Stimulated activated CD4-positive, alpha-beta T cell treated with anti-CD3 and anti-CD28 coated beads, Interleukin-12 subunit alpha, Interleukin-12 subunit beta, amount 100 ng/mL, for 48 hours (primary cell): ENCODE measurements at regions not wholly inside any gene's neighbourhood (a gene's known extent, or its start where the extent isn't known, plus 50 kb on each side); places are given as distances from the start of the nearest gene placed in this dataset.

Experiments
- DNase-seq, 3 donors: peaks; one replicate each; pipeline ENCODE4 v3.0.0-alpha.2; 2020; ENCODE audit warnings: low read depth in 2 of 3, low spot score in 1 of 3

DNA sequence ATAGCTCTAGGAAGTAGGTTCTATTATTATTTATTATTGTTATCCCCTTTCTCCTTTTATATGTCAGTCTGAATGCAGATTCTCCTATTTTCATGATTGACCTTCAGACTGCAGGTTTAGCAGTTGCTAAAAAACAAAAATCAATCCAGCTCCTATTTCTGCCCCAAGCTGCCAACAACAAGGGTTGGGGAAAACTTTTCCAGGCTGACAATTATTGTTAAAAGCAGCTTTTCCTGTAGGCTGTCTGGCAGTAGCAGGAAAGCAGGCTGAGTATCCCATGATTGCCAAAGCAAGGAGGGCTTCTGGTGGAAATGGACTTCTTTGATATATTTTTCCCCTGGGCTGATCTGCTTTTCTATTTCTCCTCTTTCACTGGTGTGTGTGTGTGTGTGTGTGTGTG, 78.0 kb upstream of the CTLA4 start:
- no peak for DNase-seq

DNA sequence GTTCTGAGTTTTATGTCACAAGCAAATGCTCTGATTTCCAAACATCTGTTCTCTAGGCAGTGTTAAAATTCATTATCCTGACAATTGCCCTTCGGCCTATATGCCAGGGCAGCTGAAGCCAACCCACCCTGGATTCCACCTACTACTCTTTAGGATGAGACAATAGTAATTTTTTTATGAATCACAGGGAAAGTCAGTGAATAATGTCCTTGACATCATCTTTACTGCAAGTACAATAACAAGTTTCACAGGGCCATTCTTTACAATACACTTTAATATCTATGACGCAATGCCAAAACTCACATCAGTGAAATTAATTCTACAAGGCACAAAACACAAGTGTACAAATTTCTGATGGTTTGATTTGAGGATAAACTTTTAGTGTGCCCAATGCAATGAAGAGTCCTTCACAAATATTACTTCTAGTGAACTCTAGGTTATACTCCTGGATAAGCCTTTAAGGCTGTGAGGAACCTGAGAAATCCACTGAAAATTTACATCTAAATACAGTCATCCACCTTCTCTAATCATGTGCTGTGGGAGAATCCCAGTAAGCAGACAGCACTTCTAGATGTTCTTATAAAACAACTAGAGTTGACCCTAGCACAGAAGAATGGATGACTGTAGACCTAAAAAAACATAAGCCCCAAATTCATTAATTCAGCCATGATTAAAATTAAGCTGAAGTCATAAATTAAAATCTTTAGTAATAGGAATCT, 77.3 kb upstream of the CTLA4 start:
- no peak for DNase-seq

DNA sequence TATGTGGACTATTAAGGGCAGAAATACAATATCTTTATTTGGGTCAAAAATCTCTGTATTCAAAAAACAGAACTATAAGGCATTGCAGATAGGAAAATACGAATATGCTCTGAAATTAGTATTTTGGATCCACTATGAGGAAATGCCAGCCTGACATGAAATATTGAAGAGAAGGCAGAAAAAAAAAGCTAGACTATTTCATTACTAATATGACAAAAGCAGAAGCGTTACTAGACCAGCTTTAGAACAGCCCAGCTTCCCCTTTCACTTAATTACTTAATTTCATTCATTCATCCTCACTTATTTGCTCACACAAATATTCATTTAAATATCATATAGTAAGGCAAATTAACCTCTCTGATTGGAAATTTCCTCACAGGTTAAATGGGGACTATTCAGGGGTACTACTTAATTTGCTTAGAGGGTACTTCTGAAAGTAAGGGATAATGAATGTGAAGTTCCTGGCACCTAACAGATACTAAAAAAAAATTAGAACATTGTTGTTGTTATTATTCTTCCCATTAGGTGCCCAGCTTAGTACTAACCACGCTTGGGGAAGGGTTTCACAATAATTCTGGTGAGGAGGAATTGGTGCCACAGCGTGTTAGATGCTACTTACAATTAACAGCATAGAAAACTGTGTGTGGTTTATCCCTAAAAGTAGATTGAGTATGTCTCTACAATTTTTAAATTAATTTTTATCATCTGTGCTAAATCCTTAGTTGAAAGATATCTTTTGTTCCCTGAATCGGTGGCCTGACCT, 71.1 kb upstream of the CTLA4 start:
- DNase-seq = no peak

DNA sequence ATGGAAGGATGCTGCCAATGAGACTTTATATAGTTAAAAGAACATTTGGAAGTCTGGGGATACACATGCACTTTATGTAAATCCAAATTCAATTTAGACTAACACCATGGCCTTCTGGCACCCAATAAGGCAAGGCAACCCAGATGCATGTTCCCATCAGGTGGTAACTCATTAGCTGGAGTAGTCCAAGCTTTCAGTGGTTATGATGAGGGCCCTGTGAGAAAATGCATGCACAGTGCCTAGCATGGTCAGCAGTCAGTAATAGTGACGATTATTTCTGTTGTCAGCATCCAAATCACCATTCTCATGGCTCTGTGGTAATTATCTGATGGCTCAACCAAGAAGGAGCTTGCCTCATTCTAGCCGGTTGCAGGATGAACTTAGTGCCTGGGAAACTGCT, 70.3 kb upstream of the CTLA4 start:
- DNase-seq = no peak

DNA sequence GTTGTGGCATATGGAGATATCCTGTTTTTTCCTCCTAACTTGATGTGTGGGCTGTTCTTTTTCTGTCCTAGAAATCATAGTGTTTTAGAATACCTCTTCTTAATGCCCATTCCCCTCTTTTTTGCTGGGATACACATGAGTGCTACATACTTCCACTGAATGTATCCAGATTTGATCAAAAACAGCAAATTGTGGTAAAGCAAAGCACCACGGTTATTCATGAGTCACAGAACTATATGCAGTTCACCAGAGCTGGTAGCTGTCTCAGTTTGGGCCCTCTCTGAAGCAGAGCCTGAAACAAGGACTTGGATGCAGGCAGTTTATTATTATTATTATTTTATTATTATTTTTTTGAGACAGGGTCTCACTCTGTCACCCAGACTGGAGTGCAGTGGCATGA, 69.9 kb upstream of the CTLA4 start:
- no peak for DNase-seq

DNA sequence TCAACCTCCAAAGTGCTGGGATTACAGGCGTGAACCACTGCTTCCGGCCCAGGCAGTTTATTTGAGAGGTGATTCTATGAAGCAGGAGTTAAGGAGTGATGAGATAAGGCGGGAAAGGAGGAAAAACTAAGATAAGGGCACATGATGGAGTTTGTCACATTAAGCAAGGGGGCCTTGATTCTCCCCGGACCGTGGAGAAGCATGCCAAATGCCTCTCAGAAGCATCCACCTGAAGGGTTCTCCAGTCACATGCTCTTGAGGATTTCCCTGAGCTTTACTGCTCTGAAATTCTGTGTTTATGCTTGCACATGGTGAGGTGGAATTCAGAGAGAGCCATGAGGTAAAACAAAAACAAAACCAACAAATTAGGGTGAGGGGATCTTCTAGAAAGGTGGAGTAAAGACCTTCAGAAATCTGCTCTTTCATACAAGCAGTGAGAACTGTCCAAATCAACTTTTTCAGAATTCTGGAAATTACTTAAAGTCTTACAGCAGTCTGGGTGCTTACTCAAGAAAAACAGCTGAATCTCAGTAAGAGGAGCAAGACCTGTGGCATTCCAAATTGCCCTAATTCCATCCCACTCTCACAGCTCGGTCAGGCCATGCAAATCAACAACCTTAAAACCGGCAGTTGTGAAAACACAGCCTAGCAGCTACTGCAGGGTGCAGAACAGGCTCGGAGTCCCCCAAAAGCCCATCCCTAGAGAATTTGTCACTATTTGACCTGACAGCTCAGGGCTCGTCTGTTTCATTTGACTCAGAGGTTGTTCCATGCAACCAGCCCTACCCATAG, 69.1 kb upstream of the CTLA4 start:
- DNase-seq = no peak

DNA sequence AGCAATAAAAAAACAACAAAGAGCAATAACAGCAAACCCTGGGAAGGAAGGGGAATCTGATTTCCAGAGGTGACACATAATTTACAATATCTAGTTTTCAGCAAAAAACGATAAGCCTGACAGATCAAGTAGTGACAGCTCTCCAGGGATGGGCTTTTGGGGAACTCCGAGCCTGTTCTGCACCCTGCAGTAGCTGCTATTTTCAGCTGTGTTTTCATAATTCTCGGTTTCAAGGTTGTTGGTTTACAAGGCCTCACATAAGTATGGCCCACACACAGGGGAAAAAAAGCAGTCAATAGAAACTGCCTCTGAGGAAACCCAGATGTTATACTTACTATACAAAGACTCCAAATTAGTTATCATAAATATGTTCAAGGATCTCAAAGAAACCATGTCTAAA, 67.7 kb upstream of the CTLA4 start:
- no peak for DNase-seq

DNA sequence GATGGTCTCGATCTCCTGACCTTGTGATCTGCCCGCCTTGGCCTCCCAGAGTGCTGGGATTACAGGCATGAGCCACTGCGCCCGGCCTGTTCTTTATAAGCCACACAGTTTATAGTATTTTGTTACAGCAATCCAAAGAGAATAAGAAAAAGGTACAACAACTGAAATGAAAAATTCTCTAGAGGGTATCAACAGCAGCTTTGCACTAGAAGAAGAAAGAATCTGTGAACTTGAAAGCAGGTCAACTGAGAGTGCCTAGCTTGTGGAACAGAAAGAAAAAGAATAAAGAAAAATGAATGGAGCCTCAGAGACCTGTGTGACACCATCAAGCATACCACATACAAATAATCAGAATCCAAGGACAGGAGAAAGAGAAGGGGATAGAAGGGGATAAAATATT, 66.8 kb upstream of the CTLA4 start:
- no peak for DNase-seq

DNA sequence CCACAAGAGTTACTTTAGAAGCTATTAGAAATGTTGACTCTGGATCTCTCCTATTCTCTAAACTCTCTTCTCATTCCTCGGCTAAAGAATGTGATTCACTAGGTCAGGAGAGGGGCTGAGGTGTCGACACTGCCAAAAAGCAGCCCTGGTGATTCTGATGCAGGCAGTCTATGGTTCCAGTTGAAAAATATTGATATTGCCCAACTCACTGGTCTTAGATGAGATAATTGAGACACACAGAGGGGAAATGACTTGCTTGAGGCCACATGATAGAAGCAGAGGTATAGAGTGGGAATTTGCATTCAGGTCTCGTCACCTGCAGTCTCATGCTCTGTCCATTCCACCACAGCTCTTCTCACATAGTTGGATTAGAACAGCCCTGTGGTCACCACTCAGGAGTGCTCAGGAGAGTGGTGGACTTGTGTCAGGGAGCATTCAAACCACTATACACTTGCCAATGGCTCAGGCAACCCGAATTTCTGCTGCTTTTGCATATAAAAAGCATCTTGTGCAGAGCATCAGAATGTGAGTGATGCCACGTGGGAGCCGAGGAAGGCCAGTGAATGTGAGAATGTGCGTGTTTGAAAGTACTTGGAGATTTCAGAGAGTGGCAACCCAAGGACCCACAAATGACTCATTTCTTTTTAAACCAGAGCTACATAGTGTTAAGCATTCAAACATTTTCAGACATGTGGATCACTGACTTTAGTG, 65.1 kb upstream of the CTLA4 start:
- DNase-seq = peak in 2 of 3 donors; percentile 48 to 60

DNA sequence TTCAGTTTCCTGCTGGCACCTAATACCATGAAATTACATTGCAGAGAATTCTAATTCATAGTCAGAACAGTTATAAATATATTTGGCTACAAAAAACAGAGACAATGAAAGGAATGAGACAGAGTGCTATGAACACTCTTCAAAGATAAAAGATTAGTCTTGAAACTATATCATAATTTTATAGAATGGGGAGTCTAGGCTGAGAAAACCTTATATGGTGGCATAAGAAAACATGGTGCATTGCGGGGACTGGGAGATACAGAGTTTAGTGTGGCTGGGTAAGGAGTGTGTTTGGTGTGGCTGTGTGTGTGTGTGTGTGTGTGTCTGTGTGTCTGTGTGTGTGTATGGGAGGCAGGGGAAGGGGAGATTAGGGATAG, 64.5 kb upstream of the CTLA4 start:
- DNase-seq = no peak

DNA sequence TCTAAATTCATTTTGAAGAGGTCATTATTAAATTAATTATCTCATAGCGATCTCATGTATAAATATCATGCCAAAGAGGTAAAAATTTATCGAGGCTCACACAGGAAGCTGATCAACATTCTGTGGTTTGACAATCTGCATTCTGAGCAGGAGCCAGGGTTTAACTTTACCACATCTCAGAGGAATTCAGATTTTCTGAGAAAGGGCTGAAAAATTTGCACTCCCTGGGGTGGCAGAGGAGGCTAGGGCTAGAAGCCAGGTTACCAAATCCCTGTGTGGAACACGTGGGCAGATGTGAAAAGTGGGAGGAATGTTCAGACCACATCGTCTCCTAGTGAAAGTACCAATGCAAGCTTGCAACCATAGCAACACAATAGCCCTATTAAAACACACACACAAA, 63.5 kb upstream of the CTLA4 start:
- peak; percentile 52 to 62 (median 62) for DNase-seq

DNA sequence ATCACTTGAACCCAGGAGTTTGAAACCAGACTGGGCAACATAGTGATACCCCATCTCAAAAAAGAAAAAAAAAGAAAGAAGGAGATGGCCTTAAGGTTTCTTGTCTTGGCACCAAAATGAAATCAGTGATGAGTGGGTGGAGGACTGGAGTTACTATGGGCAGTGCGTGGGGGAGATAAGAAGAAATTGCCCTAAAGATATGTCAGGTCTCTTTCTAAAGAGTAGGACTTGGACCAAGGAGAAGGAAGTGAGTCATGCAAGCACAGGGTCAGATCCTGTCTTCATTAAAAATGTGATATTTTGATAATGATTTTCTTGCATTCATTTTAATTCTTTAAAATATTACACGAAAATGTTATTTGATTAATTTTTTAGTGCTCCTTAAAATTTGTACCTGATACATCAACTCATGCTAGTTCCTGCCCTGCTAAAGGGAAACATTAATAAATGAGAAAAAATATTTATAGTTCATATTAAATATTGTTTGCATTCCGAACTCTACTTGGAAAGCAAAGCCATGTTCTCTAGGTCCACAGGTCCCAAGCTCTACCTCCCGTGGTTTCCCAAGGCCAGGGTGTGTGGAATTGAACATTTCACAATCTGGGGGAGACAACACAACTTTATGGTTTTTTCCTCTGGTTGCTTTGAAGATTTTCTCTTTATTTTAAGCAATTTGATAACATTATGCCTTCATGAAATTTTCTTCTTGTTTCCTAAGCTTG, 62.6 kb upstream of the CTLA4 start:
- DNase-seq = no peak

DNA sequence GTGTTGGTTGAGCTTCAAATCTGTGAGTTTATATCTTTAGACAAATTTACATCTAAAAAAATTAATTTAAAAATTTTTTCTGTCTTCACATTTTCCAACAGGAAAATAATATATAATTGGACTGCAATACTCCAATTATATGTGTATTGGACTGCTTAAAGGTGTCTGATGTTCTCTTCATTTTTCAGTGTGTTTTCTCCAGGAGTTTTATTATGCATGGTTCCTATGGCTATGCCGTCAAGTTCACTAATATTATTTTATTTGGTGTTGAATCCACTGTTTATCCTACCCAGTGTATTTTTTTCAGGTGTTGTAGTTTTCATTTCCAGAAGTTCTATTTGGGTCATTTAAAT, 62.1 kb upstream of the CTLA4 start:
- DNase-seq = no peak

DNA sequence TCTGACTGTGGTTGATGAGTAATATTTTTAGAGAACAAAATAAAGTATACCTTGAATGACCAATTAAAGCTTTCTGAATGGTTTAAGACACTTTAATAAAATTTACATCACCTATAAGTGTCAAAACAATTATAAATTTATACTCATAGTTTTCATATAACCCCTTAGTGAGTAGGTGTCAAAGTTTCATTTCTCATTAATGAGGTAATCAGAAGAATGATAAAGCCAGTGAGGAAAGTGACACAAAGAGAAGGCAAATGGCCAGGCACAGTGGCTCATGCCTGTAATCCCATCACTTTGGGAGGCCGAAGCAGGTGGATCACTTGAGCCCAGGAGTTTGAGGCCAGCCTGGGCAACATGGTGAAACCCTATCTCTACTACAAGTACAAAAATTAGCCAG, 60.8 kb upstream of the CTLA4 start:
- no peak for DNase-seq

DNA sequence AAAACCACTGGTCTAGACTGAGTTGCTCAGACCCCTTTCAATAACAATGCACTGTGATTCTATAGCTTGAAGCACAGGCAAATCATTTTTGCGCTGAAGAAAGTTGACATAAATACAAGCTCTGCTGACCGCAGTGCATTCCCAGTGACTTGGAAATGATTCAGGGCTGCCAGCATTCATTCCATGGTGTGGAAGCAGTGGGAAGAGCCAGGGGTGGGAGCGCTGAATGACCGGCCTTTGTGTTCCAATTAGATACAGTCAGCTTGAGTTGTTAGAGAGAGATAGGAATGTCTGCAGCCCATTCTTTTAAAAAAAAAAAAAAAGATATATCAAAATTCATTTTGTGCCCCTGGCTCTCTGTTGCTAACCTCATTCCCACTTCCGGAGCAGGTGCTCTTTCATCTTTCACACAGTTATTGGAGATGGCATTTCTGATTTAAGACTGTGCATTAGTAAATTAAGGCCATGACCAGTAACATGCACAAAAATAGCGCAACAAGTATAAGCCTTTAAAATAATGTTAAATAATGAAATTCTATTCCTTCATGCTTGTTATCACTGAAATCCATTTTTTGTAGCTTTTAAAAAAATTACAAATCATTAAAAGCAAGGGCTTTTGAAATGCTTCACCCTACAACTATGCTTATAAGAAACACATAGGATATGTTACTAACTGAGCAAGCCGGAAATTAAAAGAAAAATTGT, 59.4 kb upstream of the CTLA4 start:
- no peak for DNase-seq

DNA sequence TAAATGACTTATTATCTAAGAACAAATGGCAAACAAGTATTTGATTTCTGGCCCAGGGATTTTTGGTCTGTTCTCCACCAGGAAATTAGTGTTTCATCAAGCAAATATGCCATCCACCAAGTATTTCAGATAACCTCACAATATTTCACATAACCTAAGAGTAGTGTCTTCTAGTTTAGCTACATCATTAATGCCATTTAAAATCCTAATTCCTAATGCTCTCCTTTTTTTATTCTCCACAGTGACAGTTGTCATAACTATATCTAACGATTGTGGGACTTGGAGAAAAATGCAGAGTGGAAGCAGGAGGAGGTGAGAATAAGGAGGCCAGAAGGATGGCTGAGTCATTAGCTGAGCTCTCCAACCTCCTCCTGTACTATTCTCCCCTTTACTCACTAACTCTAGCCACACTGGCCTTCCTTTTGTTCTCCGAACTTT, 58.5 kb upstream of the CTLA4 start:
- no peak for DNase-seq

DNA sequence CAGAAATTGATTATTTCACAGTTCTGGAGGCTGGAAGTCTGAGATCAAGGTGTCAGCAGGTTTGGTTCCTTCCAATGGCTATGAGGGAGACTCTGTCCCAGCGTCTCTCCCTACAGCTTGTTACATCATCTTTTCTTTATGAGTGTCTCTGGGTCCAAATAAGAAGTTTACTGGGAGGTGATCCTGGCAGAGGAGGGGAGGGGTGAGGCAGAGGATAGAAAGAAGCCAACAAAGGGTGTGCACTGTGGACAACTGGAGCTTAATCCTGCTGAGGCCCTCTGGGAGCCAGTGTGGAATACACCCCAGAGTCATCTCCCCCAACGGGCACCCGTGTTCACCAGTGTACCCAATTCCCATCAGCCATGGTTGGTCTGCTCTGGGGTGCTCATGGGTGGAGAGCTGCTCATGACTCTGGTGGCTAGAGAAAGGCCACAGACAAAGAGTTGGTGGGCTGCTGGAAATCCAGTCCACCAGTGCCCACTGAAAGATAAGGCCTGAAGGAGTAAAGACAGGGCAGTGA, 57.5 kb upstream of the CTLA4 start:
- no peak for DNase-seq

DNA sequence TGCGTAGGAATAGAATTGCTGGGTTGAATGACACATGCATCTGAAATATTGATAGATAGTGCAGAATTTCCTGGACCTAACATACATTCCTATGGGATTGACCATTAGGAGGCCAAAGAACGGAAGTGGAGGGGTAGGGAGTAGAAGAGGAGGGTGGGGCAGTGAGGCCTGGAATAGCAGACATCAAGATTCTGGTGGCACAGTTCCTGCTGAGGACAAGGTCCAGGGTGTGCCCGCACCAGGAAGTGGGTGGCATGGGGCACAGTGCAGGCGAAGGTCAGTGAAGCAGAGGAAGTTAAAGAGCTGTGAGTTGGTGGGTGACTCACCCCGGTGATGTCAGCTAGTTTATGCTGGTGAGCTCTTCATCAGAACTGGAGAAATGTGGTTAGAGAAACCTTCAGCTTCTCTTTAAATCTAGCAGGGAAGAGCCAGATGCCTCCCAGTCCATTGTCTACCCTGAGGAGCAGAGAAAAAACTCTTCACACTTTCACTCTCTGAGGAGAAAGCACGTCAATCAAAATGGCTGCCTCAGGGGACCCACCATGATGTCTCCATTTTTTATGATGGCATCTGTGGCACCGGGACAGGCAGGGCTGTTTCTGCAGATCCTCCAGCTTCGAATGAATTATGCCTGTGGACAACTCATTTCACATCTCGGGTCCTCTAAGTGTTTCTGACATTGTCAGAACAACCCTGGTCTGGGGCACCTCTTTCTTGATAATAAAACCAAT, 55.9 kb upstream of the CTLA4 start:
- DNase-seq = peak; percentile 60 to 73 (median 62)
